ENCODE measurements at regions not wholly inside any gene's neighbourhood (a gene's known extent, or its start where the extent isn't known, plus 50 kb on each side); places are given as distances from the start of the nearest gene placed in this dataset.

- 75% methylated on average over 6 of the region's 6 CpGs for WGBS
- H3K9ac ChIP-seq (ENCODE audit: low read depth in 1 of 2, low read length in 2 of 2), result no peak overlapping the region
- H3K27me3 ChIP-seq (ENCODE audit: control insufficient read depth in 4 of 4, insufficient read depth in 4 of 4, low read length in 3 of 4), result peaks cover 0 to 4% (median 1%) of the 10 kb centered on the region in 4 donors
- H3K4me3 ChIP-seq (ENCODE audit: low read depth in 1 of 3, low read length in 3 of 3), result no peak overlapping the region
- no peaks in the 10 kb centered on the region for H3K36me3 ChIP-seq (ENCODE audit: control insufficient read depth in 4 of 4, insufficient read depth in 3 of 4, low read depth in 1 of 4, low read length in 3 of 4)
- no peaks in the 10 kb centered on the region for H3K9me3 ChIP-seq (ENCODE audit: control insufficient read depth in 4 of 4, low read length in 3 of 4)
- H3K4me1 ChIP-seq (ENCODE audit: control insufficient read depth in 4 of 4, insufficient read depth in 4 of 4, low read length in 3 of 4), result no peaks in the 10 kb centered on the region
- no peak for DNase-seq (ENCODE audit: low spot score)
- no peak overlapping the region for H3K27ac ChIP-seq (ENCODE audit: low read depth in 1 of 2, low read length in 2 of 2)
- no peak for TF ChIP-seq ATF3 (IDR thresholded peaks at IDR 0.05)
- TF ChIP-seq HNF4G (IDR thresholded peaks at IDR 0.05), result no peak
- no peak for TF ChIP-seq EGR1 (IDR thresholded peaks at IDR 0.05; ENCODE audit: low read depth in 2 of 2)
- TF ChIP-seq GABPA (IDR thresholded peaks at IDR 0.05 in 1 of 2, conservative IDR thresholded peaks at IDR 0.05 in 1 of 2), result no peak
- TF ChIP-seq JUND (IDR thresholded peaks at IDR 0.05), result no peak
- no peak for TF ChIP-seq FOXA2 (IDR thresholded peaks at IDR 0.05)
- no peak for TF ChIP-seq RXRA (IDR thresholded peaks at IDR 0.05)
- no peak for TF ChIP-seq TAF1 (conservative IDR thresholded peaks at IDR 0.05)
- TF ChIP-seq, protein P1, sequence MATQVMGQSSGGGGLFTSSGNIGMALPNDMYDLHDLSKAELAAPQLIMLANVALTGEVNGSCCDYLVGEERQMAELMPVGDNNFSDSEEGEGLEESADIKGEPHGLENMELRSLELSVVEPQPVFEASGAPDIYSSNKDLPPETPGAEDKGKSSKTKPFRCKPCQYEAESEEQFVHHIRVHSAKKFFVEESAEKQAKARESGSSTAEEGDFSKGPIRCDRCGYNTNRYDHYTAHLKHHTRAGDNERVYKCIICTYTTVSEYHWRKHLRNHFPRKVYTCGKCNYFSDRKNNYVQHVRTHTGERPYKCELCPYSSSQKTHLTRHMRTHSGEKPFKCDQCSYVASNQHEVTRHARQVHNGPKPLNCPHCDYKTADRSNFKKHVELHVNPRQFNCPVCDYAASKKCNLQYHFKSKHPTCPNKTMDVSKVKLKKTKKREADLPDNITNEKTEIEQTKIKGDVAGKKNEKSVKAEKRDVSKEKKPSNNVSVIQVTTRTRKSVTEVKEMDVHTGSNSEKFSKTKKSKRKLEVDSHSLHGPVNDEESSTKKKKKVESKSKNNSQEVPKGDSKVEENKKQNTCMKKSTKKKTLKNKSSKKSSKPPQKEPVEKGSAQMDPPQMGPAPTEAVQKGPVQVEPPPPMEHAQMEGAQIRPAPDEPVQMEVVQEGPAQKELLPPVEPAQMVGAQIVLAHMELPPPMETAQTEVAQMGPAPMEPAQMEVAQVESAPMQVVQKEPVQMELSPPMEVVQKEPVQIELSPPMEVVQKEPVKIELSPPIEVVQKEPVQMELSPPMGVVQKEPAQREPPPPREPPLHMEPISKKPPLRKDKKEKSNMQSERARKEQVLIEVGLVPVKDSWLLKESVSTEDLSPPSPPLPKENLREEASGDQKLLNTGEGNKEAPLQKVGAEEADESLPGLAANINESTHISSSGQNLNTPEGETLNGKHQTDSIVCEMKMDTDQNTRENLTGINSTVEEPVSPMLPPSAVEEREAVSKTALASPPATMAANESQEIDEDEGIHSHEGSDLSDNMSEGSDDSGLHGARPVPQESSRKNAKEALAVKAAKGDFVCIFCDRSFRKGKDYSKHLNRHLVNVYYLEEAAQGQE (IDR thresholded peaks at IDR 0.05), result no peak
- no peak for TF ChIP-seq RAD21 (IDR thresholded peaks at IDR 0.05)
- TF ChIP-seq MAX (IDR thresholded peaks at IDR 0.05), result no peak
- TF ChIP-seq YY1 (IDR thresholded peaks at IDR 0.05), result no peak
- TF ChIP-seq NR2F2 (IDR thresholded peaks at IDR 0.05), result no peak
- no peak for TF ChIP-seq FOXA1 (IDR thresholded peaks at IDR 0.05)
- TF ChIP-seq, protein P2, sequence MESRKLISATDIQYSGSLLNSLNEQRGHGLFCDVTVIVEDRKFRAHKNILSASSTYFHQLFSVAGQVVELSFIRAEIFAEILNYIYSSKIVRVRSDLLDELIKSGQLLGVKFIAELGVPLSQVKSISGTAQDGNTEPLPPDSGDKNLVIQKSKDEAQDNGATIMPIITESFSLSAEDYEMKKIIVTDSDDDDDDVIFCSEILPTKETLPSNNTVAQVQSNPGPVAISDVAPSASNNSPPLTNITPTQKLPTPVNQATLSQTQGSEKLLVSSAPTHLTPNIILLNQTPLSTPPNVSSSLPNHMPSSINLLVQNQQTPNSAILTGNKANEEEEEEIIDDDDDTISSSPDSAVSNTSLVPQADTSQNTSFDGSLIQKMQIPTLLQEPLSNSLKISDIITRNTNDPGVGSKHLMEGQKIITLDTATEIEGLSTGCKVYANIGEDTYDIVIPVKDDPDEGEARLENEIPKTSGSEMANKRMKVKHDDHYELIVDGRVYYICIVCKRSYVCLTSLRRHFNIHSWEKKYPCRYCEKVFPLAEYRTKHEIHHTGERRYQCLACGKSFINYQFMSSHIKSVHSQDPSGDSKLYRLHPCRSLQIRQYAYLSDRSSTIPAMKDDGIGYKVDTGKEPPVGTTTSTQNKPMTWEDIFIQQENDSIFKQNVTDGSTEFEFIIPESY (IDR thresholded peaks at IDR 0.05), result no peak
- TF ChIP-seq SP1 (IDR thresholded peaks at IDR 0.05), result no peak
Measured at GRCh38 chr20:22958390-22958789, 76.7 kb upstream of the SSTR4 start.

- no peaks in the 10 kb centered on the region for H3K9me3 ChIP-seq (ENCODE audit: control insufficient read depth in 4 of 4, low read length in 3 of 4)
- 53% methylated on average over 3 of the region's 3 CpGs for WGBS
- TF ChIP-seq JUND (IDR thresholded peaks at IDR 0.05) (no peak), HNF4A (conservative IDR thresholded peaks at IDR 0.05) (no peak)
- TF ChIP-seq, protein P2 (IDR thresholded peaks at IDR 0.05), result no peak
- no peak overlapping the region for H3K4me3 ChIP-seq (ENCODE audit: low read depth in 1 of 3, low read length in 3 of 3)
- peaks cover 0 to 5% (median 2%) of the 10 kb centered on the region in 4 donors for H3K27me3 ChIP-seq (ENCODE audit: control insufficient read depth in 4 of 4, insufficient read depth in 4 of 4, low read length in 3 of 4)
- no peaks in the 10 kb centered on the region for H3K36me3 ChIP-seq (ENCODE audit: control insufficient read depth in 4 of 4, insufficient read depth in 3 of 4, low read depth in 1 of 4, low read length in 3 of 4)
- no peaks in the 10 kb centered on the region for H3K4me1 ChIP-seq (ENCODE audit: control insufficient read depth in 4 of 4, insufficient read depth in 4 of 4, low read length in 3 of 4)
- no peak overlapping the region for H3K27ac ChIP-seq (ENCODE audit: low read depth in 1 of 2, low read length in 2 of 2)
- H3K9ac ChIP-seq (ENCODE audit: low read depth in 1 of 2, low read length in 2 of 2), result no peak overlapping the region
- DNase-seq (ENCODE audit: low spot score), result no peak
Measured at GRCh38 chr20:22962567-22963439, 72.3 kb upstream of the SSTR4 start.
